ENCODE measurements at regions not wholly inside any gene's neighbourhood (a gene's known extent, or its start where the extent isn't known, plus 50 kb on each side); places are given as distances from the start of the nearest gene placed in this dataset.
"Not testable (repeated sequence)": the region's sequence is repeated elsewhere in the genome, so short reads cannot be mapped to it uniquely, and the experiment has no call there.

- Histone ChIP-seq H3K4me3 (no peak overlapping the region), H3K27ac (no peak overlapping the region)
- no peak for TF ChIP-seq CTCF (IDR thresholded peaks at IDR 0.05)
- no peak for DNase-seq (ENCODE audit: low spot score)
Measured at GRCh38 chr6:86791476-86791875, 145.9 kb upstream of the HTR1E start.

GRCh38 chr6:86789779-86790411, 147.4 kb upstream of the HTR1E start:
- Histone ChIP-seq H3K27ac (no peak overlapping the region), H3K4me3 (no peak overlapping the region)
- TF ChIP-seq CTCF (IDR thresholded peaks at IDR 0.05): no peak
- no peak for DNase-seq (ENCODE audit: low spot score)

- H3K27ac ChIP-seq: no peak overlapping the region
Measured at GRCh38 chr6:86782328-86782727, 155.0 kb upstream of the HTR1E start.

GRCh38 chr6:86780923-86781322, 156.4 kb upstream of the HTR1E start:
- no peak for TF ChIP-seq CTCF (IDR thresholded peaks at IDR 0.05)
- H3K27ac ChIP-seq: no peak overlapping the region
- H3K4me3 ChIP-seq: no peak overlapping the region
- no peak for DNase-seq (ENCODE audit: low spot score)

More at GRCh38 chr6:86782328-86782727, 155.0 kb upstream of the HTR1E start:
- DNase-seq (ENCODE audit: low spot score): no peak
- no peak overlapping the region for H3K4me3 ChIP-seq
- no peak for TF ChIP-seq CTCF (IDR thresholded peaks at IDR 0.05)

- H3K4me3 ChIP-seq: no peak overlapping the region
- H3K27ac ChIP-seq: no peak overlapping the region
- no peak for DNase-seq (ENCODE audit: low spot score)
- TF ChIP-seq CTCF (IDR thresholded peaks at IDR 0.05): no peak
Measured at GRCh38 chr6:86775893-86776292, 161.4 kb upstream of the HTR1E start.

- TF ChIP-seq CTCF (IDR thresholded peaks at IDR 0.05): no peak
- no peak for DNase-seq (ENCODE audit: low spot score)
- no peak overlapping the region for H3K27ac ChIP-seq
- H3K4me3 ChIP-seq: no peak overlapping the region
Measured at GRCh38 chr6:86765211-86765610, 172.1 kb upstream of the HTR1E start.

GRCh38 chr6:86759953-86760352, 177.4 kb upstream of the HTR1E start:
- H3K4me3 ChIP-seq; H3K27ac ChIP-seq; DNase-seq (ENCODE audit: low spot score): not testable (repeated sequence)
